ENCODE measurements at regions not wholly inside any gene's neighbourhood (a gene's known extent, or its start where the extent isn't known, plus 50 kb on each side); places are given as distances from the start of the nearest gene placed in this dataset.

DNA sequence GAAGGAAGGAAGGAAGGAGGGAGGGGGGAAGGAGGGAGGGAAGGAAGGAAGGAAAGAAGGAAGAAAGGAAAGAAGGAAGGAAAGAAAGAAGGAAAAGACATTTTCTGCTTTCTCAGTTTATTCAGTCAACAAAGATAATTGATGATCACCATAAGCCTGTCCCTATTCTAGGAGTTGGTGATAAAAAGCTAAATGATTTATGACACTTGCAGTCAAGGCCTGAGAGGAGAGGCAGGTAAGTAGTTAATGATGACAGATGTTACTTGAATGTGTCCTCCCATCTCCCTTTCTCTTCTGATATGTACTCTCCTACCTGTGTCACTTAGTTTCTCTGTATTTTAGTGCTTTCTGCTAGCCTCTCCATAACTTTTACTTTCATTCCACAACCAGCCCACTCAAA is 141.3 kb downstream of the SLITRK6 start:
- Histone ChIP-seq H4K20me1 (ENCODE audit: insufficient read depth, low read length) (no peaks in the 10 kb centered on the region), H3K4me2 (ENCODE audit: low read length) (no peak overlapping the region), H3K4me1 (ENCODE audit: insufficient read depth, low read length, poor library complexity, severe bottlenecking) (no peaks in the 10 kb centered on the region), H3K79me2 (ENCODE audit: insufficient read depth, low read depth, low read length) (no peaks in the 10 kb centered on the region), H2AFZ (ENCODE audit: low read length) (no peak overlapping the region), H3K36me3 (ENCODE audit: insufficient read depth, low read length) (no peaks in the 10 kb centered on the region), H3K9me2 (ENCODE audit: insufficient read depth, low read length) (no peaks in the 10 kb centered on the region), H3K27ac (ENCODE audit: low read depth, low read length, poor library complexity, severe bottlenecking) (no peak overlapping the region), H3K4me3 (ENCODE audit: low read depth, low read length, poor library complexity, severe bottlenecking) (no peak overlapping the region), H3K9me3 (ENCODE audit: low read length) (no peaks in the 10 kb centered on the region)
- ChIA-PET CTCF (ENCODE audit: unreplicated experiment) (interaction anchor here (0.5 kb wide), 1 partner anchor 90 kb away, joined by 3 read pairs; no protein-coding TSS in a partner anchor), POLR2A (no interaction called here)
- intact Hi-C loops (cut with micrococcal nuclease; ENCODE audit: unreplicated experiment): no loop called here
- no TSS peak for BruUV-seq (replicated peaks)
- TF ChIP-seq, protein P1, sequence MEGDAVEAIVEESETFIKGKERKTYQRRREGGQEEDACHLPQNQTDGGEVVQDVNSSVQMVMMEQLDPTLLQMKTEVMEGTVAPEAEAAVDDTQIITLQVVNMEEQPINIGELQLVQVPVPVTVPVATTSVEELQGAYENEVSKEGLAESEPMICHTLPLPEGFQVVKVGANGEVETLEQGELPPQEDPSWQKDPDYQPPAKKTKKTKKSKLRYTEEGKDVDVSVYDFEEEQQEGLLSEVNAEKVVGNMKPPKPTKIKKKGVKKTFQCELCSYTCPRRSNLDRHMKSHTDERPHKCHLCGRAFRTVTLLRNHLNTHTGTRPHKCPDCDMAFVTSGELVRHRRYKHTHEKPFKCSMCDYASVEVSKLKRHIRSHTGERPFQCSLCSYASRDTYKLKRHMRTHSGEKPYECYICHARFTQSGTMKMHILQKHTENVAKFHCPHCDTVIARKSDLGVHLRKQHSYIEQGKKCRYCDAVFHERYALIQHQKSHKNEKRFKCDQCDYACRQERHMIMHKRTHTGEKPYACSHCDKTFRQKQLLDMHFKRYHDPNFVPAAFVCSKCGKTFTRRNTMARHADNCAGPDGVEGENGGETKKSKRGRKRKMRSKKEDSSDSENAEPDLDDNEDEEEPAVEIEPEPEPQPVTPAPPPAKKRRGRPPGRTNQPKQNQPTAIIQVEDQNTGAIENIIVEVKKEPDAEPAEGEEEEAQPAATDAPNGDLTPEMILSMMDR (conservative IDR thresholded peaks at IDR 0.05; ENCODE audit: low read length): no peak
- no peak for TF ChIP-seq EZH2phosphoT487 (IDR thresholded peaks at IDR 0.05; ENCODE audit: borderline replicate concordance, low read depth, low read length)
- no peak for DNase-seq (ENCODE audit: low spot score)

- H3K4me2 ChIP-seq (ENCODE audit: low read length): no peak overlapping the region
- no peaks in the 10 kb centered on the region for H3K4me1 ChIP-seq (ENCODE audit: insufficient read depth, low read length, poor library complexity, severe bottlenecking)
- no peak overlapping the region for H2AFZ ChIP-seq (ENCODE audit: low read length)
- intact Hi-C loops (cut with micrococcal nuclease; ENCODE audit: unreplicated experiment): no loop called here
- no peaks in the 10 kb centered on the region for H3K9me2 ChIP-seq (ENCODE audit: insufficient read depth, low read length)
- no peaks in the 10 kb centered on the region for H3K9me3 ChIP-seq (ENCODE audit: low read length)
- H3K79me2 ChIP-seq (ENCODE audit: insufficient read depth, low read depth, low read length): no peaks in the 10 kb centered on the region
- DNase-seq (ENCODE audit: low spot score): no peak
- no peaks in the 10 kb centered on the region for H4K20me1 ChIP-seq (ENCODE audit: insufficient read depth, low read length)
- no peaks in the 10 kb centered on the region for H3K36me3 ChIP-seq (ENCODE audit: insufficient read depth, low read length)
- no peak overlapping the region for H3K27ac ChIP-seq (ENCODE audit: low read depth, low read length, poor library complexity, severe bottlenecking)
- TF ChIP-seq EZH2phosphoT487 (IDR thresholded peaks at IDR 0.05; ENCODE audit: borderline replicate concordance, low read depth, low read length): no peak
- TF ChIP-seq, protein P1 (conservative IDR thresholded peaks at IDR 0.05; ENCODE audit: low read length): no peak
- no TSS peak for BruUV-seq (replicated peaks)
- no peak overlapping the region for H3K4me3 ChIP-seq (ENCODE audit: low read depth, low read length, poor library complexity, severe bottlenecking)
- ChIA-PET POLR2A (interaction anchor here (0.7 to 1.1 kb wide), 5 partner anchors 8 to 64 kb away, joined by 3 to 4 read pairs (median 3); no protein-coding TSS in a partner anchor), CTCF (ENCODE audit: unreplicated experiment) (no interaction called here)
These were observed 144.2 kb downstream of the SLITRK6 start for GRCh38 chr13:85655040-85655439.

- TF ChIP-seq, protein P1 (conservative IDR thresholded peaks at IDR 0.05; ENCODE audit: low read length): no peak
- no peak for TF ChIP-seq EZH2phosphoT487 (IDR thresholded peaks at IDR 0.05; ENCODE audit: borderline replicate concordance, low read depth, low read length)
- no peak overlapping the region for H2AFZ ChIP-seq (ENCODE audit: low read length)
- H3K4me3 ChIP-seq (ENCODE audit: low read depth, low read length, poor library complexity, severe bottlenecking): no peak overlapping the region
- BruUV-seq (replicated peaks): no TSS peak
- no peaks in the 10 kb centered on the region for H3K9me3 ChIP-seq (ENCODE audit: low read length)
- H3K9me2 ChIP-seq (ENCODE audit: insufficient read depth, low read length): no peaks in the 10 kb centered on the region
- no peak for DNase-seq (ENCODE audit: low spot score)
- H4K20me1 ChIP-seq (ENCODE audit: insufficient read depth, low read length): no peaks in the 10 kb centered on the region
- no peak overlapping the region for H3K4me2 ChIP-seq (ENCODE audit: low read length)
- POLR2A ChIA-PET: interaction anchor here (0.9 to 1.1 kb wide), 5 partner anchors 9 to 64 kb away, joined by 3 to 4 read pairs (median 3); no protein-coding TSS in a partner anchor
- H3K27ac ChIP-seq (ENCODE audit: low read depth, low read length, poor library complexity, severe bottlenecking): no peak overlapping the region
- H3K4me1 ChIP-seq (ENCODE audit: insufficient read depth, low read length, poor library complexity, severe bottlenecking): no peaks in the 10 kb centered on the region
- CTCF ChIA-PET (ENCODE audit: unreplicated experiment): no interaction called here
- intact Hi-C loops (cut with micrococcal nuclease; ENCODE audit: unreplicated experiment): no loop called here
- no peaks in the 10 kb centered on the region for H3K36me3 ChIP-seq (ENCODE audit: insufficient read depth, low read length)
- no peaks in the 10 kb centered on the region for H3K79me2 ChIP-seq (ENCODE audit: insufficient read depth, low read depth, low read length)
These were observed 145.0 kb downstream of the SLITRK6 start for GRCh38 chr13:85654227-85654626.
